NCI-H1930 (cell line): ENCODE measurements at regions not wholly inside any gene's neighbourhood (a gene's known extent, or its start where the extent isn't known, plus 50 kb on each side); places are given as distances from the start of the nearest gene placed in this dataset.
"Not testable (repeated sequence)": the region's sequence is repeated elsewhere in the genome, so short reads cannot be mapped to it uniquely, and the experiment has no call there.

ENCODE experiments used
- DNase-seq, 2 experiments: peaks; one replicate each; lab custom pipeline; 2025; lab: John Stamatoyannopoulos, UW

DNA sequence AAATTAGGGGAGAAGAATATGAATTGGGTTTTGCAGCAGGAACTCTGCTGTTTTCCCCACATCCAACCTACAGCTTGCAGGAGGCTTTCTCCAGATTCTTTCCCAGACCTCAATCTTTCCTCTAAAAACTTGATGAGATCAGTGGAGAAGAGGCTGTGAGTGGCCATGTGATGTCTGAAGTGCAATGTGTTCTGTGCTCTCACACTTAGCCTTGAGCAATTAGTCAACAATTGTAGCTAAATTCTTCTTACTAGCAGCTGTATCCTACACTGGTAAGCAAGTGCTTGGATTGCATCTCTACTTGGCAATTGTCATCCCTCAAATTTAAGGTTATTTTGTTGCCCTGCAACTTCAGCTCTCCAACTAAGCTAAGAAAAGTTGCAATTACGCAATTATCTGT is 807.3 kb upstream of the RGS18 start:
- DNase-seq: no peak

DNA sequence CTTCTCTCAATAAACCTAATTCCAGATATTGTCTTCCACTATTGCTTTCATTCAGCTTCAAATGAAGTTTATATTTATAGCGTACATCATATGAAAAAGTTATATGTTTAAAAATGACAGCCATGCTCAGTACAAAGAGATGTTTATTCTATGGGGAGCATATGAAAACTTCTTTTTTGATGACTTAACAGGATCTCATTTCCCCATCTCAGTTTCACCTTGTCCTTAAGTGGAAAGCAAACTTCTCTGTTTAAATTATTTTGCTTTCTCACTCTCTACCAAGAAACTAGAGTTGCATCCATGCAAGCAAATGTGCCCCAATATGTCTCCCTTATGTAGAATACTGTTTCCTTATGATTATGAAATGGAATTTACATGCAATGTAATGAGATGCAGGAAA is 799.5 kb upstream of the RGS18 start:
- DNase-seq: no peak

DNA sequence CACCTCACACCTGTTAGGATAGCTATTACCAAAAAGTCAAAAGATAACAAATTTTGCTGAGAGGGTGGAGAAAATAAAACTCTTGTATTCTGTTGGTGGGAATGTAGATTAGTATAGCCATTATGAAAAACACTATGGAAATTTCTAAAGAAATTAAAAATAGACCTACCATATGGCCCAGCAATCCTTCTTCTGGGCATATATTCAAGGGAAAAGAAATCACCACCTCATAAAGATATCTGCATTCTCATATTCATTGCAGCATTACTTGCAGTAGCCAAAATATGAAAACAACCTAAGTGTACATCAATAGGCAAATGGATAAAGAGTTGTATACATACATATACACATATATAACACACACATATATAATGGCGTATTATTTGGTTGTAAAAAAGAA is 791.6 kb upstream of the RGS18 start:
- DNase-seq: no peak

DNA sequence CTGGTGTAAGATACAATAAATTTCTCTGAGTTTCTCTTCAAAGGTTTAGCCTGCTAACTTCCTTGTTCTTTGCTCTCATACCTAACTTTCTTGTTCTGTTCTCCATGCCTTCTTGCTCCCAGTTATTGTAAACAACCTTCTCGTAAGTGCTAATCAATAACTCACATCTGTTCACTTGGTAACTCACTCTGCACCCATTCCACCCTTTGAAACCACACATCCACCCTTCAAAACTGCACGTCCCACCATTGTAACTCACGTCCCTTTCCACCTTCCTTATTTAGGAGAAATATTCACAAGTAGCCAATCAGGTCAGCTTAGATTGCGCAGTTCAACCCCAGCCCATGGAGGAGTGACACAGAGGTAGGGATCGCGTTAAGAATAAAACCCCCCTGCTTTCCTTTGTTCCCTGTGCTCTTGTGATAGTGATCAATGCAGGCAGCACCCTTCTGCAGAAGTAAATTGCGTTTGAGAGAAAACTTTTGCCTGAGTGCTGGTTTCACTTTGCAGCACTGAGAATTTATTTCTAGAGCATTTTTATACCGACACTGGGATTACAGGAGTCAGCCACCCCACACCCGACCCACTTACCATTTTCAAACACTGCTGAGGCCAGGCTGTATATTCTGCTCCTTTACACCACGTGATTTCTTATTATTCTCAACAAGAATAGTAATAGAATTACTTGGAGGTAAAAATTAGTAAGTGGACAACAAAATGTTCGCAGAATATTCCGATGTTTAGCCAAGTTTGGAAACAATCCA is 789.2 kb upstream of the RGS18 start:
- no peak for DNase-seq

DNA sequence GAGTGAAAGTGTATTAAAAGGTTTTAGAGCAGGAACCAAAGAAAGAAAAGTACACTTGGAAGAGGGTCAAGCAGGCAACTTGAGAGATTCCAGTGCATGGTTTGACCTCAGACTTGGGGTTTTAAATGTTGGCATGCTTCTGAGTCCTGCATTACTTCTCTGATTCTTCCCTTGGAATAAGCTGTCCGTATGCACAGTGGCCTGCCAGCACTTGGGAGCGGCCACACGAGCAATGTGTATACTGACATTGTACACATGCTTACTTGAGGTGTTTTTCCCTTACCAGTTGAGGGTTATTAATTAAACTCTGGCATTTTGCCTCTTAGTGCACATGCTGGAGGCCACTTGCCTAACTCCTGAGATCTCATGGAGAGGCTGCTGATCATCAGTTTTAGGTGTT is 786.6 kb upstream of the RGS18 start:
- DNase-seq: no peak

DNA sequence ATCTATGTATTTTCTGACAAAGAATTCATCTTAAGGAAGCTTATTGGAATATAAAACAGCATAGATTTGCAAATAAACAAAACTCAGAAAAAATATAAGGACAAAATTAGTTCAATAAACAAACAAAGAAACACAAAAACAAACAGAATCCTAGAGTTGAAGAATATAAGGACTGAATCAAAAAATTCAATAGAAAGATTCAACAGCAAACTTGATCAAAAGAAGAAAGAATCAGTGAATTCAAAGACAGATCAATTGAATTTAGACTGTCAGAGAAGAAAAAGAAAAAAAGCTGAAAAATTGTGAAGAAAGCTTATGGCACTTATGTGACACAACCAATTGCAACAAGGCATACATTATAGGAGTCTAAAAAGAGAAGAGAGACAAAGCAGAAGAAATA is 770.0 kb upstream of the RGS18 start:
- DNase-seq: no peak

DNA sequence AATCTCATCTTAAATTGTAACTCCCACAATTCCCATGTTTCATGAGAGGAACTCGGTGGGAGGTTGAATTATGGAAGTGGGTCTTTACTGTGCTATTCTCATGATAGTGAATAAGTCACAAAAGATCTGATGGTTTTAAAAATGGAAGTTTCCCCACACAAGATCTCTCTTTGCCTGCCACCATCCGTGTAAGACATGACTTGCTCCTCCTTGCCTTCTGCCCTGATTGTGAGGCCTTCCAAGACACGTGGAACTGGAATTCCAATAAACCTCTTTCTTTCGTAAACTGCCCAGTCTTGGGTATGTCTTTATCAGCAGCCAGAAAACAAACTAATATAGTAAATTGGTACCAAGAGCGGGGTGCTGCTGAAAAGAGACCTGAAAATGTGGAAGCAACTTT is 761.6 kb upstream of the RGS18 start:
- no peak for DNase-seq

DNA sequence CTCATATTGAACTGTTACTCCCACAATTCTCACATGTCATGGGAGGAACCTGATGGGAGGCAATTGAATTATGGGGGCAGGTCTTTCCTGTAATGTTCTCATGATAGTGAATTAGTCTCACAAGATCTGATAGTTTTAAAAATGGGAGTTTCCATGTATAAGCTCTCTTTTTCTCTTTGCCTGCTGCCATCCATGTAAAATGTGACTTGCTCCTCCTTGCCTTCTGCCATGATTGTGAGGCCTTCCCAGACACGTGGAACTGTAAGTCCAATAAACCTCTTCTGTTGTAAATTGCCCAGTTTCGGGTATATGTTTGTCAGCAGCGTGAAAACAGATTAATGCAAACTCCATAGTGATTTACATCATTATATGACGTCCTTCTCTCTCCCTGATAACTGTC is 759.7 kb upstream of the RGS18 start:
- DNase-seq: no peak

DNA sequence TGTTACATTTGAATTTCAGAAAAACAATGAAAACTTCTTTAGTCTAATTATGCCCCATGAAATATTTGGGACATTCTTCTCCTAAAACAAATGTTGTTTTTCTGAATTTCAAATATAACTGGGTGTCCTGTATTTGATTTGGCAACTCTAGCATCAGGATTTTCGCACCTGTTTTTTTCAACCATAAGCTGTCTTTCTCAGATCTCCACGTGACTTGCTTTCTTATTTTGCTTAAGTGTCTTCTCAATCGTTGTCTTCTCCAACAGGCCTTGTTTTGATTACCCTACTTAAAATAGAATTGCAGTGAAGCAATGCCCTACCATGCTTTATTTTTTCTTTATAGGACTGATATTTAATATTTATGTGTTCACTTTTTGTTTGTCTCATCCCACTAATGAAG is 752.8 kb upstream of the RGS18 start:
- no peak for DNase-seq

DNA sequence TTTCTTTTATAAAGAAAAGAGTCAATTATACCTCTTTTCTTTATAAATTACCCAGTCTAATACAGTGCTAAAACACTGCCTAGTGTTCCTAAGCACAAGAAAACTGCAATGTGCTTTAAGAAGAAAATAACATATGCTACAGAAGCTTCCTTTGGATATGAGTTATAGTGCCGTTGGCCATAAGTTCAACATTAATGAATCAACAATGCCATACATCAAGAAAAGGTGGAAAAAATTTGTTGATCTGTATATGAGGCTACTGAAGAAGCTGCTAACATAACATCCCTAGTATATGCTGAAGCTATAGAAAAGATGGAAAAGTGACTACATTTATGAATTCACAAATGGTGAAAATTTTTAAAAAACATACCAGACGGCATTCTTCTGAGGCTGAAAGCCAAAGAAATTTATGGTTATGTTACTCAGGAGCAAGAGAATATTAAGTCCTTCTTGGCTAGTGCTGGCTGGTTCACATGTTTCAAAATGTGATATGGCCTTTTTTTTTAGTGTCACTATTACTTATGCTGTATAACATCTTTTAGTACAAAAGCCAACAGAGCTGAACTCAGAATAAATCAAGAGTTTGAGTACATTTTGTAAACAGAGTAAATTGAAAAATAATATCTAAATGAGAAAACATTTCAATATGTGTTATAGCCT is 743.2 kb upstream of the RGS18 start:
- no peak for DNase-seq

DNA sequence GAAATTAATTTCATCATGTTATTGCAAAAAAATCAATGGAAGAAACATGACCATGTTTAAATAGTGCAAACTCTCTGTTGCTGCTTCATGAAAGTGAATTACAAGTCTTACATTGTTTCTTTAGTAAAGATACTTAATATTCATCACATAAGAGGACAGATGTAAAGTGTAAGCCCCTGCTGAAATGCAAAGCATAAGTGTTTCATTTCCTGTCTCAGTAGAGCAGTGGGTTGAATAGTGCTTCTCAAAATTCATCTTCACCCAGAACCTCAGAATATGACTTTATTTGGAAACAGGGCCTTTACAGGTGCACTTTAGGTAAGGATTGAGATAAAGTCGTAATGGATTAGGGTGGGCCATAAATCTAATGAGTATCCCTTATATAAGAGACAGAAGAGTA is 738.4 kb upstream of the RGS18 start:
- DNase-seq: no peak

DNA sequence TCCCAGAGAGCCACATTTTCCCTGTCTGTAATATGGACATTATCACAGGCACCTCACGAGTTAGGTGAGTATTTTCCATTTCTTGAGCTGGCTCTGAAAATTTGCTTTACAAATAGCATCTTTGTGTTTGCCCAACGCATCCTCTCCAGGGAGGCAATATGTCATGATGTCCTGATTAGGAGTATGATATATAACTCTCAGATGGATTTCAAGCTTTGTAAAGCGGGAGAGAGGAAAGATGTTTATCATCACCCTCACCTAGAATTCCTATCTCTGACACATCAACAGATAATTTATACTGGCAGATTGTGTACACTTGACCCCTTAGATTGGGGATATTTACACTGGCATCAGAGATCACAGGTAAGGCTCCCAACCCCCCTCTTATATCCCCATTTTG is 730.7 kb upstream of the RGS18 start:
- no peak for DNase-seq

DNA sequence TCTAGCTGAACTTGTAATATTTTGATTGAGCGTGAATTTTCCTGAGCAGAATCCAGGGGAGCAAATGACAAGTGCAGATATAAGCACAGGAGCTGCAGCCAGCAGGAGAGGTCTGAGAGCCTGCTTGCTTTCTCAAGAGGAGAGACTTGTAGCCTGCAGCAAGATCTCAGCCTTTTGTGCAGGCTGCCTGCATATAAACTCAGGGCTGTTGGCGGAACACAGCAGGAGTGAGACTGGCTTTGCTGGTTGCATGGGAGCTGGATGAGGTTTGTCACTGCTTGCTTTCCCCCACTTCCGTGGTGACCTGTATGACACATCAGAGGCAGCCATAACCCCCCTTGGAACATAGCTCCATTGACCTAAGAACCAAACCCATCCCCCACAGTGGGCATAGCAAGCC is 725.4 kb upstream of the RGS18 start:
- no peak for DNase-seq

DNA sequence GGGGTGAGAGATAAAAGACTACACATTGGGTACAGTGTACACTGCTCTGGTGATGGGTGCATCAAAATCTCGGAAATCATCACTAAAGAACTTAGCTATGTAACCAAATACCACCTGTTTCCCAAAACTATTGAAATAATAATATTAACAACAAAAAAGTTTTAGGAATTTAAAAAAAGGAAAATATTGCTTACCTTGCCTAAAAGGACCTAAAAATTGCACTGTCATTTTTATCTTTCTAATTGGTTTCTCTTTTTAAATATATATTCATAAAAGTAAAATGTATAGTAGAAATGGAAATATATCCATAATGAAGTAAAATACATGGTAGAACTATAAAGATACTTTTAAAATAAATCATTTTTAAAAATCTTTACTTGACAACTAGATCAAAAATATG is 719.3 kb upstream of the RGS18 start:
- no peak for DNase-seq

DNA sequence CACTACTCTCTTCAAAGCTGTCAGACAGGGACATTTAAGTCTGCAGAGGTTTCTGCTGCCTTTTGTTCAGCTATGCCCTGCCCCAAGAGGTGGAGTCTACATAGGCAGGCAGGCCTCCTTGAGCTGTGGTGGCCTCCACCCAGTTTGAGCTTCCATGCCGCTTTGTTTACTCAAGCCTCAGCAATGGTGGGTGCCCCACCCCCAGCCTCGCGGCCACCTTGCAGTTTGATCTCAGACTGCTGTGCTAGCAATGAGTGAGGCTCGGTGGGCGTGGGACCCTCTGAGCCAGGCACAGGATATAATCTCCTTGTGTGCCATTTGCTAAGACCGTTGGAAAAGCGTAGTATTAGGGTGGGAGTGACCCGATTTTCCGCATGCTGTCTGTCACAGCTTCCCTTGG is 710.0 kb upstream of the RGS18 start:
- not testable (repeated sequence) for DNase-seq

DNA sequence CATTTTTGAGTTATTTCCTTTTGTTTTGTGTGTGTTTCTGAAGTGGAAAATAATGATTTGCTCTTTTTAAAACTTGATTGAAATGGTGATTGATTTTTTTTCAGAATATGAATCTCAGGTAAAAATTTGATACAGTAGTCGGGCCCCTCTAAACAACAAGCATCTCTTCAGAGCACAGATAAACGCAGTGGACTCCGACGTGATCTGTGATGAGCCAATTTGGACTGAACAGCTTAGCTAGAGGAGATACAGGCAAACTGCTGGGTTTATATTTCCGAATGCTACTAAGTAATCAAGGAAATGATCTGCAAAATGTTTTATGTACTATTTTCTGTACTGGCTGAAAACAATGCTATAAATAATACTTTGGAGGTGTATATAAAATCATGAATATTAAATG is 705.7 kb upstream of the RGS18 start:
- DNase-seq: no peak

DNA sequence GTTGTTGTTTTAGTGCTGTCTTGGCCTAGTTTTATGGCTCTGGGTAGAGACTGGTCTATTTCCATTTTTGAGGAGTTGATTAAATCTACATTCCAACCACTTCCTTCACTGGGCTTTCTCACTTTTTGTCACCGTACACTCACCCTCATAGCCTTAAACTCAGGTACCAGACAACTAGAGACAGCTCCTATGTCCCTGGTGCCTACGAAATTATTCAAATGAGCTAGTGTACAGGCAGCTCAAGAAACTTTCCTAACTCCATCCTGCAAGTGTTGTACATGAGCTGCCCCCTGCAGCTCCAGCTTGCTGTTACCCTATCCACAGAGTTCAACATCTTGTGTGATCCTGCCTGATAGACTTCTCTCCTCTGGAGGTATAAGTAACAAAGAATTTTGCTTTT is 704.8 kb upstream of the RGS18 start:
- DNase-seq: no peak

DNA sequence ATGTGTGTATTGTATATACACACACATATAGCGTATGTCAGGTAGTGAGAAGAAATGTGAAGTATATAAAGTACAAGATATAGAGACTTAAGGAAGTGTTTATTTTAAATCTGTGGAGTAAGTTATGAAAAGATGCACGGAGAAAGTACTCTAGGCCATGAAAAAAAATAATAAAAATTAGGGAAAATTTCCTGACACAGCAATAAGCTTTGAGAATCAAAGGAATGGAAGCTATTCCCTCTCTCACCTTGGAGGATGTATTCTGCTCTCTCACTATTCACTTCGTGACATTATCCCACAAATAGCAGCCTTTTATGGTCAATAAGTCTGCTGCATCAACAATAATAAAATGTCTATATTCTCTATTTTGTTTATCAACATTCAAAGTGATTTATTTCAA is 700.4 kb upstream of the RGS18 start:
- no peak for DNase-seq

DNA sequence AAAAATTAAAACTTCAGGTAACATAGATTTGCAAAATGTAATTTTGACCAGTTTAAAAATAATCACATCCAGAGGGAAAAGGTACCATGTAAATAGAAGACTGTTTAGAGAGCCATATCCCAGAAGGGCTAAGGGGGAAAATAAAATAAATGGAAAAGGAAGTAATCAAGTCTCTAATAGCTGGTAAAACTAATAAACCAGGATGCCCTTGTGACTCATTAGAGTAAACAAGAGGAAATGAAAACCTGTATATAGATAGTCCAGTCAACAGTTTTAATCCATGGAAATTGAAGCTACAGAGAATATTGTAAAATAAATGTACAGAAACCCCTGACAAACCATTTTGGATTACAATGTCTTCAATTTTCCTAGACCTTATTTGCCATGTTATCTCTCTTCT is 698.0 kb upstream of the RGS18 start:
- no peak for DNase-seq

DNA sequence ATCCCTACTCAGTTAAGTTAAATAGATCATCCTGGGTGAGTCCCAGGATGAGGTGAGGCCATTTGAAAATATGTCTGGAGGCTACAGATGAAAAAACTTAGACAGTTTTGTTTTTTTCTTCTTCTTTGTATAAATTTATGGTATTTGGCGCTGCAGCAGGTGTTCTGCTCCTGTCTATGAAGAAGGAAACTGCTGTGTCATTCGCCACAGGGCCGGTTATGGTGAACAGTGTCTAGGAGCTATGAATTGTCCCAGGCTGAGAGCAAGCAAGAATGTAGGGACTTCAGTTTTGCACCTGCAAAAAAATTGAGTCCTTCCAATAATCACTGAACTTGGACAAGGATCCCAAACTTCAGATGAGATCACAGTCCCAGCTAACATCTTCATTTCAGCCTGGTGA is 674.3 kb upstream of the RGS18 start:
- no peak for DNase-seq

DNA sequence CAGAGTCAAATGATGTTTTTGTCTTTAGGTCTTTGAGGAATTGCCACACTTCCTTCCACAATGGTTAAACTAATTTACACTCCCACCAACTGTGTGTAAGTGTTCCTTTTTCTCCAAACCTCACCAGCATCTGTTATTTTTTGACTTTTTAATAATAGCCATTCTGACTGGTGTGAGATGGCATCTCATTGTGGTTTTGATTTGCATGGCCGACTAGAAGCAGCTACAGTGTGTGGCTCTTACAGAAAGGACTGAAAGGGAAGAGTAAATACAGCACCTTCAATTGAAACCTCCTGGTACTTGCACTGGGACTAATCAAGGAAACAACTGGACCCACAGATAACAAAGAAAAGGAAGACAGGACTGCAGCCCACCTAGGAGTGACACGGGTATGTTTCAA is 668.0 kb upstream of the RGS18 start:
- no peak for DNase-seq

DNA sequence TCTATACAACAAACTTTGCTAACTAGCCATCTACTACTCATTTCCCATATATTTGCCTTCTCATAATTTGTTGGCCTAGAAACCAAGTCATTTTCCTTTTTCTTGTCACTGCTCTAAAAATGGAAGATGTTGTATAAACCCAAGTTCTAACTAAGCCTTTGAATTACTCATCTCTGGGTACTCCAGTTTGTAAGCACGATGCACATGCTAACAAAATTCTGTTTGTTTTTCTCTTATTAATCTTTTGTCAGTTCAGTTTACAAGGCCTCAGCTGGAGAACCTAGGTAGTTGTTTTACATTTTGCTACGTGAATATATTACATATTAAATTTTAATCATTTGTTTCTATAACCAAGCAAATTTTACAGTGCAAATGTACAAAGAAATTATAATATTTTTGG is 663.2 kb upstream of the RGS18 start:
- no peak for DNase-seq

DNA sequence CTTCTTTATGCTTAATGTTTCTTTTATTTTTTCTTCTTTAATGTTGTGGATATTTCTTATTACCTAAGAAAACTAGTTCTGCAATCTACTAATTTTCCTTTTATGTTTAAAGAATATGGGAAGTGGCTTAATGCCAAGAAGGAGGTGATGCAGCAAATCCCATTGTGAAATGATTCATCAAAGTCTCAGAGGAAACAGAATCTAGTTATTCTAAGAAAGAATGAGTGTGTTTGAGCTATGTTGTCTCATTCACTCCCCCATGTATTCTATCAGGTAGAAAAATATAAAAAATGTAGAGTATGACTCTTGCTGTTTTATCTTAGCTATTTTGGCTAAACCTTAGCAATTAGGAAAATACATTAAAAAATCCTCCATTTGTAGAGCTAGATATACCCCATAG is 659.9 kb upstream of the RGS18 start:
- DNase-seq: no peak

DNA sequence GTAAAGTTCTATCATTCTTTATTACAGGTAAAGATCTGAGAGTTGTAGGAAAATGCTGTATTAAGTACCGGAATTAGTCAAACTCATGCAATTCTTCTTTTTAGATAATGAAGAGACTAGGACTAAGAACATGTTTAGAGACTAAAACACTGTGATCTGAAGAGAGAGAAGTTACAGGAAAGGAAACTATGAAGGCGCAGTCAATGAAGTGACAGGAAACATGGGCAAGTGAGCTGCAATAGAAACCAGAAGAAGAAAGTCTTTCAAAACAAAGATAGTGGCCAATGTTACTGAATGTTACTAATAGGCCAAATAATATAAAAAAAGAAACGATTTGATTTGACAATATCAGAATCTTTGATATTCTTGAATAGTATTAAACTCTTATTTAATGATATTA is 659.4 kb upstream of the RGS18 start:
- DNase-seq: no peak
